ENCODE measurements at regions not wholly inside any gene's neighbourhood (a gene's known extent, or its start where the extent isn't known, plus 50 kb on each side); places are given as distances from the start of the nearest gene placed in this dataset.

DNA sequence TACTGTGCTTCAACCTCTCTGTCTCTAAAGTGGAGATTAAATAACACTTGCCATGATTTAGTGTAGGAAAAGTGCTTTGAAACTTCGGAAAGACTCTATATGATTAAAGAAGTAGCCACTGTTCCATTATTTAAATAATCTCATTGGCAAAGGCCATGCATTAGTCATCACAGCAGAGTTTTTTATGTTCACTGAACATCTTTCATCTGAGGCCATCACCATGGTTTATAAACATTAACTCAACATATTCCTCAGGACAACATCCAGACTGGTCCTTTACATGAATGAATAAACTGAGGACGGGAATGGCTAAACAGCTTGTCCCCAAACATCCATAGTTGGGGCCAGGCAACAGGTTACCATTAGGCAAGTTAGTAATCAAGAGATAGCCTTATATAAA, 124.6 kb upstream of the FRMD6 start:
- TF ChIP-seq, protein P1, sequence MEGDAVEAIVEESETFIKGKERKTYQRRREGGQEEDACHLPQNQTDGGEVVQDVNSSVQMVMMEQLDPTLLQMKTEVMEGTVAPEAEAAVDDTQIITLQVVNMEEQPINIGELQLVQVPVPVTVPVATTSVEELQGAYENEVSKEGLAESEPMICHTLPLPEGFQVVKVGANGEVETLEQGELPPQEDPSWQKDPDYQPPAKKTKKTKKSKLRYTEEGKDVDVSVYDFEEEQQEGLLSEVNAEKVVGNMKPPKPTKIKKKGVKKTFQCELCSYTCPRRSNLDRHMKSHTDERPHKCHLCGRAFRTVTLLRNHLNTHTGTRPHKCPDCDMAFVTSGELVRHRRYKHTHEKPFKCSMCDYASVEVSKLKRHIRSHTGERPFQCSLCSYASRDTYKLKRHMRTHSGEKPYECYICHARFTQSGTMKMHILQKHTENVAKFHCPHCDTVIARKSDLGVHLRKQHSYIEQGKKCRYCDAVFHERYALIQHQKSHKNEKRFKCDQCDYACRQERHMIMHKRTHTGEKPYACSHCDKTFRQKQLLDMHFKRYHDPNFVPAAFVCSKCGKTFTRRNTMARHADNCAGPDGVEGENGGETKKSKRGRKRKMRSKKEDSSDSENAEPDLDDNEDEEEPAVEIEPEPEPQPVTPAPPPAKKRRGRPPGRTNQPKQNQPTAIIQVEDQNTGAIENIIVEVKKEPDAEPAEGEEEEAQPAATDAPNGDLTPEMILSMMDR (IDR thresholded peaks at IDR 0.05; ENCODE audit: borderline replicate concordance) = no peak
- intact Hi-C loops (cut with micrococcal nuclease) = no loop called here
- H3K27me3 ChIP-seq (ENCODE audit: low read depth) = no peaks in the 10 kb centered on the region
- no peak for DNase-seq
- H3K9me3 ChIP-seq (replicated peaks) = peaks cover 6% of the 10 kb centered on the region
- no peak overlapping the region for H3K27ac ChIP-seq (replicated peaks)
- H3K36me3 ChIP-seq = no peaks in the 10 kb centered on the region
- no peak overlapping the region for H3K4me3 ChIP-seq
- H3K4me1 ChIP-seq = no peaks in the 10 kb centered on the region

DNA sequence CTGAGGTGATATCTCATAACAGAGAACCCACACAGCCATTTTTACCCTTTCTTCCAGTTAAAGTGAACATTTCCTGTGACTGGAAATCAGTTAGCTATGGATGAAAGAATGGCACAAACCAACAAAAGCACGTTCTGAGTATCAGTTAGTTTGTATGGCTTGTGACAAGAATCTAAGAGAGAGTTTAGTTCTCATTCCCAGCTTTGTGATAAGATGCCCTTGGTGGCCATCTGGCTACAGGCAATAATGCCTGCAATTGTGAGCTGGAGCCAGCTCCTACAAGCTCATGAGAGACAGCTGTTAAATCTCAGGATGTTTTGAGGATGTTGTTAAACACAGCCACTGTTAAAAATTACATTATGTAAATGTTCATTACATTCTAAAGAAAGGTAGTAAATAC, 122.0 kb upstream of the FRMD6 start:
- H3K4me3 ChIP-seq = no peak overlapping the region
- H3K27me3 ChIP-seq (ENCODE audit: low read depth) = no peaks in the 10 kb centered on the region
- TF ChIP-seq, protein P1 (IDR thresholded peaks at IDR 0.05; ENCODE audit: borderline replicate concordance) = no peak
- no peak for DNase-seq
- H3K36me3 ChIP-seq = no peaks in the 10 kb centered on the region
- peaks cover 3% of the 10 kb centered on the region for H3K4me1 ChIP-seq
- intact Hi-C loops (cut with micrococcal nuclease) = no loop called here
- no peaks in the 10 kb centered on the region for H3K9me3 ChIP-seq (replicated peaks)
- no peak overlapping the region for H3K27ac ChIP-seq (replicated peaks)

DNA sequence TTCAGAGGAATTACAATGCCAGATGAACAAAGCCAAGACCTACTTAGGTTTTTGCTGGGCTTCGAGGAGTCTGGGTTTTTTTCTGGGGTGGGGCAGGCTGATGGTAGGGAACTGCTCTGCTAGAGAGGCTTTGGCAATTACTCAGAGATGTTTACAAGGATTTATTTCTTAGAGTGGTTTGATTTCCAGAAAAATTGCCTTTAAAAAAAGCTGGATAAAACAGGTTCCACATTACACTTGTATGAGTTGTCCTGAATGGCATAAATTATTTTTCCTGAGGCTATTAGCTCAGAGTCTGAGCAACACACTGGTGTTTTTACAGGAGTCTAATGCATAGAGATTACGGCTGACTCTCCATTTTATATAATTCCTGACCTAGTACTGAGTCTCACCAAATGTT, 118.5 kb upstream of the FRMD6 start:
- no peaks in the 10 kb centered on the region for H3K27me3 ChIP-seq (ENCODE audit: low read depth)
- peaks cover 5% of the 10 kb centered on the region for H3K4me1 ChIP-seq
- H3K36me3 ChIP-seq = no peaks in the 10 kb centered on the region
- no peak for DNase-seq
- no peak overlapping the region for H3K4me3 ChIP-seq
- TF ChIP-seq, protein P1 (IDR thresholded peaks at IDR 0.05; ENCODE audit: borderline replicate concordance) = no peak
- H3K9me3 ChIP-seq (replicated peaks) = peaks cover 6% of the 10 kb centered on the region
- intact Hi-C loops (cut with micrococcal nuclease) = no loop called here
- H3K27ac ChIP-seq (replicated peaks) = no peak overlapping the region

DNA sequence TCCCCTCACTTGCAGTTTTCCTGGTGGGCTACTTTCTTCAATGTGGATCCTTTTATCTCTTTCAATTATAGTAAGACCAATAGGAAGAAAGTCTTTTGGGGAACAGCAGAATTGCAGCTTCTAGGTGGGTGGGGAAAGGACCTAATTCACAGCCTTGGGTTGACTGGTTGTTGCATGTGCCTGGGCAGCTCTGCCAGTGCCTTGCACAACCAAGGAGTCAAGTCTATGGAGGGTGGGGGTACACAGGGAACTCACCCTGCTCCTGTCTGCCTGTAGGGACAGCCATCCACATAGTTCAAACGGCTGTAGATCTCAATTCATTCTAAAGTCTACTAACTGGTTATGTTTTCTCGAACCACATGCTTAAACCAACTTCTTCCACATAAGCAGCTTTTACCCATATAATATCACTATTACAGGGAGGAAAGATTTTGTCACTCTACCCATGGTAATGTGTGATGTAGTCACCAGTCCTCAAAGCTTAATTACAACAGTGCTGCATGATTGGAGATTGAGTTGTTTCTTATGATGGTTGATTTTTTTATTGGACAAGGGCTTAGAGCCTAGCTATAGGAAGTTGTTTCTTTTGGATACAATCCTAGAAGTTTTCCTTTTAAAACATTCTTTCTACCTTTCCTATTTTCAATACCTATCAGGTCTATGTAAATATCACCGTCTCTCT, 117.7 kb upstream of the FRMD6 start:
- no peak overlapping the region for H3K4me3 ChIP-seq
- no peak for DNase-seq
- H3K27me3 ChIP-seq (ENCODE audit: low read depth) = no peaks in the 10 kb centered on the region
- TF ChIP-seq, protein P1 (IDR thresholded peaks at IDR 0.05; ENCODE audit: borderline replicate concordance) = no peak
- peaks cover 5% of the 10 kb centered on the region for H3K4me1 ChIP-seq
- peaks cover 6% of the 10 kb centered on the region for H3K9me3 ChIP-seq (replicated peaks)
- H3K36me3 ChIP-seq = no peaks in the 10 kb centered on the region
- H3K27ac ChIP-seq (replicated peaks) = no peak overlapping the region
- intact Hi-C loops (cut with micrococcal nuclease) = no loop called here

DNA sequence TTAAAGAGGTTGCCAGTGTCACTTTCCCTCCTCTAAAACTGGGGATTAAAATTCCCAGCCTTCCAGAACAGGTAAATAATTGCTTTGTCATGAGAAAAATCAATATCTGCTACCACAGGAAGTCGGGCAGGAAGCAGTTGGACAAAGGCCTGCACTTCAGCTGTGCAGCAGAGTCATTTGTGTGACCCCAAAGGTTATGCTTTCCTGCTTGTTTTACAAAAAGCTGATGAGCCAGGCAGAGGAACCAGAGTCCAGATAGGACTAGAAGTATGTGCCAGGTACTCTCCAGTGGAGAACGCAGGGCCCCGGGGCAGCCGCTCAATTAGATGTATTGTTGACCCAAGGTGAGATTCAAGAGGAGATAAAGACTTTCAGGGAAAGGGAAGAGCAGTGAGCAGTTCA, 117.1 kb upstream of the FRMD6 start:
- no peaks in the 10 kb centered on the region for H3K36me3 ChIP-seq
- peaks cover 6% of the 10 kb centered on the region for H3K9me3 ChIP-seq (replicated peaks)
- no peak overlapping the region for H3K27ac ChIP-seq (replicated peaks)
- no peaks in the 10 kb centered on the region for H3K27me3 ChIP-seq (ENCODE audit: low read depth)
- DNase-seq = no peak
- no peak overlapping the region for H3K4me3 ChIP-seq
- intact Hi-C loops (cut with micrococcal nuclease) = no loop called here
- TF ChIP-seq, protein P1 (IDR thresholded peaks at IDR 0.05; ENCODE audit: borderline replicate concordance) = no peak
- peaks cover 5% of the 10 kb centered on the region for H3K4me1 ChIP-seq

All from left ventricle myocardium inferior (tissue), 1 donor.